Erythroblast (primary cell): ENCODE measurements at regions not wholly inside any gene's neighbourhood (a gene's known extent, or its start where the extent isn't known, plus 50 kb on each side); places are given as distances from the start of the nearest gene placed in this dataset.

Source experiments
- DNase-seq, 2 experiments: peaks; one replicate each; lab custom pipeline; 2025; lab: John Stamatoyannopoulos, UW
- GATA1 ChIP-seq: IDR thresholded peaks from 2 replicates; pipeline ENCODE4 v1.6.1; 2011; ENCODE audit warnings: low read depth, mild to moderate bottlenecking, control low read depth, low read length, moderate library complexity
- POLR2A ChIP-seq: IDR thresholded peaks from 2 replicates; pipeline ENCODE4 v1.6.1; 2011; ENCODE audit warnings: mild to moderate bottlenecking, low read length

GRCh38 chr2:129253461-129253812 is 726.0 kb upstream of the RAB6C start:
- TF ChIP-seq POLR2A (no peak), GATA1 (no peak)
- peak in 1 of 2 experiments; percentile 2 for DNase-seq

GRCh38 chr2:129254718-129255117 is 724.7 kb upstream of the RAB6C start:
- TF ChIP-seq POLR2A (no peak), GATA1 (no peak)
- DNase-seq = no peak

DNA sequence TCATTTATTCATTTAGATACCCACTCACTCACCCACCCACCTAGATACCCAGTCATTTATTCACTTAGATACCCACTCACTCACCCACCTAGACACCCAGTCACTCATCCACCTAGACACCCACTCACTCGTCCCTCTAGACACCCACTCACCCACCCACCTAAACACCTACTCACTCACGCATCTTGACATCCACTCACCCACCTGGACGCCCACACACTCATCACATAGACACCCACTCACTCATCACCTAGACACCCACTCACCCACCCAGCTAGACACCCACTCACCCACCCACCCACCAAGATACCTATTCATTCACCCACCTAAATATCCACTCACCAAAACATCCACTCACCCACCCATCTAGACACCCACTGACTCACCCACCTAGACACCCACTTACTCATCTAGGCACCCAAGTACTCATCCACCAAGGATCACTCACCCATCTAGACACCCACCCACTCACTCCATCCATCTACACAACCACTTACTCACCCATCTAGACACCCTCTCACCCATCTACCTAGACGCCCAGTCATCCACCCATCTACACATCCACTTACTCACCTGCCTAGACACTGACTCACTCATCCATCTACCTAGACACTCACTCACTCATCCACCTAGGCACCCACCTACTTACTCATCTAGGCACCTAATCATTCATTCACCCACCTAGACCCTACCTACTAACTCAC is 723.7 kb upstream of the RAB6C start:
- DNase-seq = no peak
- TF ChIP-seq GATA1 (no peak), POLR2A (no peak)

DNA sequence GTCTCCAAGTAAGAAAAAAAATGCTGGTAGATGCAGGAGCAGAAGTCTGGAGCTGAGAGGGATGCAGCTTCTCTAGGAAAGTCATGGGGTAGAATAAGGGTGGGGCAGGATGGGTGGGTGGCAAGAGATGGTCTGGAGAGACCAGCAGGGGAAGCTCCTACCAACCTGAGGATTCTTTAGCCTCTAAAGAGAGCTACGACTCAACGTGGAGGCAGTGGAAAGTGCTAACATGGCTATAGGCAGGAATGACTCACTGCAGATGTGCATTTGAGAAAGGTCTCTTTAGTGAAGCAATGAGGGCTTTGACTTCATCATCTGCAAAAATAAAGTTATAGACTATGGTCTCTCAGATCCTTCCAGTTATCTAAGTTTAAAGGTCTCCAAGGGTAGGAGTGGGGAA is 722.8 kb upstream of the RAB6C start:
- DNase-seq = no peak
- TF ChIP-seq POLR2A (no peak), GATA1 (no peak)

DNA sequence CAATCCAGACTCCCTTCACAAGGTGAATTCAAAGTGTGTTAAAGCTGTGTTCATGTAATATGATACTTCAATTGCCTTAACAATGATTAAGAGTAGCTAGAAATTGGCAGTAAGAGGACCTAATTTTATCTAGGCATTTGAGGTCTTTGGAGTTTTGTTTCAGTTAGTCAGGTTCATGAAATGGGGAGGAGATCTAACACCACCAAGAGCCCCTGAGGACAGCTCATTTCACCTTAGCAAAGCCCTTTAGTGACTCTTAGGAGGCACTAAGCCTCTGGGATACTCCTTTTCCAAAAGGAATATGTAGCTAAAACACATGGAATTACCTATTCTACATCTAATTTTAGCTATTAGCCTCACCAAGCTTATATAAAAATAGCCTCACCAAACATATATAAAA is 716.5 kb upstream of the RAB6C start:
- TF ChIP-seq GATA1 (no peak), POLR2A (no peak)
- DNase-seq = no peak

GRCh38 chr2:129263939-129264338 is 715.5 kb upstream of the RAB6C start:
- DNase-seq = no peak
- TF ChIP-seq POLR2A = no peak
- no peak for TF ChIP-seq GATA1

- no peak for DNase-seq
- TF ChIP-seq POLR2A (no peak), GATA1 (no peak)
Measured at GRCh38 chr2:129267559-129267958, 711.9 kb upstream of the RAB6C start.

GRCh38 chr2:129273266-129274037 is 706.0 kb upstream of the RAB6C start:
- TF ChIP-seq POLR2A (no peak), GATA1 (no peak)
- DNase-seq = no peak

DNA sequence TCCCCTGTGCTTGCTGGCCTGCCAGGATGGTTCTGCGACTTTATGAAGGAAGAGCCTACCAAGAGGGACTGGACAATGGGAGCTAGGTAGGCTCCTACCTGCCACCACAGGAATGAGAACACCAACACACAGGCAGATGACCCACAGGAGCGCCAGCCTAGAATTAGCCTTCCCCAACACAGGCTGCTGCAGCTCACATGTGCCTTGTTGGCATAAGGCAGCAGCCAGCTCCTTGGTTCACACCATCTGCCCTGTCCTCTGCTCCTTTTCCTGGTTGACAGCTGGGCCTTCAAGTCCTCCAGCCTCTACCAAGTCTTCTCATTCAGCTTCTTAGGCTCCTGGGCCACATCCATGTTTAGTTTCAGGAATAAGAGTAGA is 705.4 kb upstream of the RAB6C start:
- no peak for TF ChIP-seq GATA1
- no peak for TF ChIP-seq POLR2A
- no peak for DNase-seq

- TF ChIP-seq POLR2A = no peak
- no peak for TF ChIP-seq GATA1
- no peak for DNase-seq
Measured at GRCh38 chr2:129274918-129275317, 704.5 kb upstream of the RAB6C start.

DNA sequence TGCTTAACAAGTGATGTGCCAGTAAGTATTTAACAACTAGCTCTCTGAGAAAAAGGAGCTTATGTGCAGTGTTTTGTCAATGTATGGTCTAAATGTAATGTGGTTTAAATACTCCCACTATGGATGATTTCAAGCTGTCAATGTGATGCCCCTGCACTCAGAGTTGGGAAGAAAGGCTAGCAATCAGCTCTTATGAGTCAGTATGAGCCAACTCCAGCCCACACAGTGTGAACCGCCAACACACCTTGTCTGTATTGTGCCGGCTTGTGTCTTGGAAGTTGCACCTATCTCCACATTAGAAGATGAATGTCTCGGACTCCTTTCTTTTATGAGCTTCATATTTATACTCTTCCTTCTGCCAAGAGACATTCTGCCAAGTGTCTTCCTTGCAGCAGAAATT is 703.8 kb upstream of the RAB6C start:
- TF ChIP-seq POLR2A (no peak), GATA1 (no peak)
- no peak for DNase-seq

DNA sequence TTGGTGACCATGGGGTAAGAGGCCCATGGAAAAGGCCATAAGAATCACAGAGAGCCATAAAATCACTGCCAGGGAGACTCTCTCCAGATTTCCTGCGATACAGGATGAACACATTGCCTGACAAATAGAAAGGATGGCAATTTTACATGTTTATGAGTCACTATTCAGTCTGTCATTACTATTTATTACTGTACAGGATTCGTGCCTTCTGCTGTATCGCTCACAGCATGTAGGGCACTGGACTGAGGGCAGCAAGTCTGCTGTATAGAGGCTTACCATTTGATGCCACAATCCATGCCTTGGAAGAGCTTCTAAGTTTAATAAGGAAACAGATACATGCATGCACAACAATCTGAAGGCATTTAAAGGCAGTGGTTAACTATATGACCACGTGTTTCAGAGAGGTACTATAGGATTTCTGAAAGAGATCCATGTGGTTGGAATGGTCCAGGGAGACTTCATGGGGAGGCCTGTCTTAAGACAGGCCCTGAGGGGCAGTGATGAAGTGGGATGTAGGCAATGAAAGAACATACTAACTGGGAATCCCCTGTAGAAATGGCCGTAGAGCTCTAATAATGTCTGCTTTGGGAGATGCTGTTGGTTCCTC is 702.4 kb upstream of the RAB6C start:
- DNase-seq = no peak

GRCh38 chr2:129277585-129277981 is 701.9 kb upstream of the RAB6C start:
- no peak for TF ChIP-seq POLR2A
- TF ChIP-seq GATA1 = no peak

More for the DNA sequence above, 702.4 kb upstream of the RAB6C start:
- TF ChIP-seq POLR2A (no peak), GATA1 (no peak)

More at GRCh38 chr2:129277585-129277981, 701.9 kb upstream of the RAB6C start:
- DNase-seq = peak in 1 of 2 experiments; percentile 6
